Ramos (cell line): ENCODE measurements at regions not wholly inside any gene's neighbourhood (a gene's known extent, or its start where the extent isn't known, plus 50 kb on each side); places are given as distances from the start of the nearest gene placed in this dataset.
"Not testable (repeated sequence)": the region's sequence is repeated elsewhere in the genome, so short reads cannot be mapped to it uniquely, and the experiment has no call there.

Experiments used
- in situ Hi-C: fragments of 300-500 bp; cut with MboI; formaldehyde crosslinking; loops from one replicate; pipeline ENCODE4 v1.14.3; 2022; ENCODE audit warnings: low sequenced_read_pairs; ENCODE audit not compliant: unreplicated experiment

DNA sequence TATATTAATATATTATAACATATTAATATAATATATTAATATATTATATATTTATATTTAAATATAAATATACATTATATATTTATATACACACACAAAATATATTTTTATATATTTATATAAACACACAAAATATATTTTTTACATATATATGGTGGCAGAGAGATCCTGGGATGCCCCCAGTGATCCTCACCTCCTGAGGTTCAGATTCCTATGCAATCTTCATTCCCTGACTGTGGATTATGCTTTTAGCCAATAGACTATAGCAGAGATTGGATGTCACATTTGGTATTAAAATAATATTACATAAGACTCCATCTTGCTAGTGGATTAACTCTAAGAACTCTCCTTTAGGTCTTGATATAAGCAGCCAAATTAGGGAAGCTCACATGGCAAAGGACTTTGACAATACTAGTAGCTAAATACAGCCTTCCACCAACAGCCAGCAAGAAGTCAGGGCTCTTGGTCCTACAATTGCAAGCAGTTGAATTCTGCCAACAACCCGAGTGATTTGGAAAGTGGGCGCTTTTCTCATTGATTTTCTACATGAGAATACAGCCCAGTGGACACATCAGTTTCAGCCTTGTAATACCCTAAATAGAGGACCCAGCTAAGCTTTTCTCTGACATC, 681.0 kb downstream of the C6orf118 start:
- in situ Hi-C loops: no loop called here

DNA sequence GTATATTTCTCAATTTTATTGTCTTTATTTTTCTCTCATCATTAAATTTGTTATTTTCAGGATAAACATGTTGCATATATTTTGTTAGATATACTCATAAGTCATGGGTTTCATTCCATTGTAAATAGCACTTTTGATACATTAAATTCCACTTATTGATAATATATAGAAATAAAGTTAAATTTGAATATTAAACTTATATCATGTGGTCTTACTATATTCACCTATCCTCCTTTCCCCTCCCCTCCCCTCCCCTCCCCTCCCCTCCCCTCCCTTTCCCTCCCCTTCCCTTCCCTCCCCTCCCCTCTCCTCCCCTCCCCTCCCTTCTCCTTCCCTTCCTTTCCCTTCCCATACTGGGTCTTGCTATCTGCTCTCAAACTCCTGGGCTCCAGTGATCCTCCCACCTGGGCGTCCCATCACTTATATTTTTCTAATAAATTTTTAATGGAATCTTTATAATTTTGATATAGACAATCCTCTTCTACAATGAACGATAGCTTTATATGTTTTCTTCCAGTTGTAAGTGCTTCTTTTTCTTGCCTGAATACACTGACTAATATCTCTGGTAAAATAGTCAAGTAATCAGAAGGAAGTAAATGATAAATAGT, 692.4 kb downstream of the C6orf118 start:
- in situ Hi-C loops: no loop called here

DNA sequence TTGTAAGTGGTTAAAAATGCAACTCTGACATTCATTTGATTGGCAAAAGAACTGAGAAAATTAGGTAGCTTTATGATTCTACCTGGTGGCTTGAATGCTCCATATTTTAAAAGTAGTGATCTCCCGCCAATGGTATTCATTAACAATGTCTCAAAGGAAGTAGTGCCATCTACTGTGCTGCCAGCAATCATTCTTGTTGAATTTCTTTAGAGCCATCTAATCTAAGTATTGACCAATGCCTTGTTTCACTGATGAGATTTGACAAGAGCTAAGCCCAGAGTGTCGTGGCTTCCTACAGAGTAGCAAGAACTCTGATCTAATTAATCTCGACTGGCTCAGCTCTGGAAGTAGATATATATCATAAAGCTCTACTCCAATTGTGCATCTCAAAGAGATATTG, 696.7 kb downstream of the C6orf118 start:
- in situ Hi-C loops: no loop called here

DNA sequence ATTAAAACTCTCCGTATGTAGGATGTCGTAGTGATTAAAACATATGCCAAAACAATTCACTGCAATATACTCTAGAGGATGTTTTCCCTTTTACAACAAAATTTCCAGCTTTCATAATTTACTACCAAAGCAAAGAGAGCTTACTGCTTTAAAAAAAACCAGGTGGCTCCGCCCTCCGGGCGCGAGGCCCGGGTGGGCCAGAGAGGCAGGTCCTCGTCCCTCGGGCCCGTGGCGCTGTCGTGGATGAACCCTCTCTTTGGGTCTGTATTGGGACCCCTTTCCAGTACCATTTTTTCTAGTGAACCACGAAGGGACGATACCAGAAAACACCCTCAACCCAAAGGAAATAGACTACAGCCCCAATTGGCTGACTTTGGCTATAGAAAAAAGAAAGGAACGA, 698.5 kb downstream of the C6orf118 start:
- in situ Hi-C loops: not testable (repeated sequence)

DNA sequence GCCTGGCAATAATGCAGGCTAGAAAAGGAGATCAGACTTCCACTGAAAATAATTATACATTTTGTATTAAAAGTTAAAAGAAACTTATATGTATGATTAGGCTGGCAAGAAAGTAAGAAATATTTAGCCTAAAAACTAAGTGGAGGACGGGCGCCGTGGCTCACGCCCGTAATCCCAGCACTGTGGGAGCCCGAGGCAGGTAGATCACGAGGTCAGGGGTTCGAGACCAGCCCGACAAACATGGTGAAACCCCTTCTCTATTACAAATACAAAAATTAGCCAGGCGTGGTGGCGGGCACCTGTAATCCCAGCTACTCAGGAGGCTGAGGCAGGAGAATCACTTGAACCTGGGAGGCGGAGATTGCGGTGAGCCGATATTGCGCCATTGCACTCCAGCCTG, 707.0 kb downstream of the C6orf118 start:
- in situ Hi-C loops: not testable (repeated sequence)

DNA sequence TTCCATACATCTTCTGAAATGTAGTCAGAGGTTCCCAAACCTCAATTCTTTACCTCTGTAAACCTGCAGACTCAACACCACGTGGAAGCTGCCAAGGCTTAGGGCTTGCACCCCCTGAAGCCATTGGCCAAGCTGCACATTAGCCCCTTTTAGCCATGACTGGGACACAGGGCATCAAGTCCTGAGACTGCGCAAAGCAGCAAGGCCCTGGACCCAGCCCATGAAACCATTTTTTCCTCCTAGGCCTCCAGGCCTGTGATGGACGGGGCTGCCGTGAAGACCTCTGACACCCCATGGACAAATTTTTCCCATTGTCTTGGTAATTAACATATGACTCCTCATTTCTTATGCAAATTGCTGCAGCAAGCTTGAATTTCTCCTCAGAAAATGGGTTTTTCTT, 727.8 kb downstream of the C6orf118 start:
- in situ Hi-C loops: no loop called here

DNA sequence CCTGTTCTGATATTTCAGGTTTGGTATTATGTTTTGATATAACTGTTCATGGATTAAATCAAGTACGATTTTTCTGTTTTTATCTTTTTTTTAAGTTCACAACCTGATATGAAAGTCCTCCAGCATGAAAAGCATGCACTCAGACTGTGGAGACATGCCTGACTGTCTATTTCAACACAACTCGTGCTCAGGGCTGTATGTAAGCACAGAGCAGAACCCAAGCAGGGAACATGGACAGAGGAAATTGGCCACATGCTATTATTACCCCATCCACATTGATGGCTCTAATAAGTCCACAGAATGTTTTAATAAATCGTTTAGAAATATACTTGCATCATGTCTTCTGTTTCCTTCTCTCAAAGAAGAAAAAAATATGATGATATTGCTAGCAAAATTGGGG, 730.4 kb downstream of the C6orf118 start:
- in situ Hi-C loops: no loop called here

DNA sequence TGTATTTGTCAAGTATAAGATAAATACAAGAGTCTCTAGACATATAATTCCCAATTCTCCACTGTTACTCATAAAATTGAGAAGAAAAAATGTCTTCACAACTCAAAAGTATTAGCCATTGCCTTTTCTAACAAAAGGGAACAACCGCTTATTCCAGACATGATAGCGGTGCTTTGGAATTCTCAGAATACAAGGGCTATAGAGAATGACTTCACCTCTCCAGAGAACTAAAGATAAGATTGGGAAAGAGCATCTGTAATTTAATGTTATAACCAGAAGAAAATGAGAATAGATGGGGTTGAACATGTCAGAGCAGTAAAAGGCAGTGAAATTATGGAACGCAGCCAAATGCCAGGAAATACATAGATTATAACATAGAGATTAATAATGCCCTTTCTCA, 730.8 kb downstream of the C6orf118 start:
- in situ Hi-C loops: no loop called here

DNA sequence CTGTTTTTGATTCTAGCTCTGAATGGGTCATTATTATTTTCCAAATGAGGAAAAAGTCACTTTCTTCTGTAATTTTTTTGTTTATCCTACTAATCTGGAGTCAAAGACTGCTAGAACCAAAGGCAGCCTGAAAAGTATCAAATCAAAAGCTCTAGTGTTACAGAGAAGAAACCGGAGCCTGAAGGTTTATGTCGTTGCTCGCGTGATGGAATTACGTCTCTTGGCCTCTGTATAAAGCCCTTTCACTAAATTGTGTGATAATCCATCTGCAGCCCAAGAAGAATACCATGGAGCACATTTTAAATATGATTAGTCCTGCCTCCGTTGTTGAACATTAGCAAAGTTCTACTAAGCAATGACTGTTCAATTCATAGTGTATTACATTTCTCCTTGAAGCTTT, 738.6 kb downstream of the C6orf118 start:
- in situ Hi-C loops: no loop called here

DNA sequence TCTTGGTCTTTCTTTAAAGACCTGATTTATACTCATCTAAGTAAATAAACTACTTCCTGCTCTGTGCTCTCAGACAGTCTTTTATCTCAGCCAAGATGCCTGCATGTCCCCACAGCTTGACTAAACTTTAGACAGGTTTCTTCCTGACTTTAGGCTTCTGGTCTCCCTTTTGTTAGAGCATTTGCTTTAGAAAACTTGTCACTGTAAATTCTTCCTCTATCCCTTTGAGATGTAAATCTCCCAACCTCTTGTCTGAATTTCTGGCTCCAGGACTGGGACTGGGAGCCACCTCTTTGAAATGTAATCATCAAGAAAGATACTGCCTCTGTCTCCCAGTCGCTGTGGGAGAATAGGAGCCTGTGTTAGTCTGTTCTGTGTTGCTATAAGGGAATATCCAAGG, 739.9 kb downstream of the C6orf118 start:
- in situ Hi-C loops: no loop called here

DNA sequence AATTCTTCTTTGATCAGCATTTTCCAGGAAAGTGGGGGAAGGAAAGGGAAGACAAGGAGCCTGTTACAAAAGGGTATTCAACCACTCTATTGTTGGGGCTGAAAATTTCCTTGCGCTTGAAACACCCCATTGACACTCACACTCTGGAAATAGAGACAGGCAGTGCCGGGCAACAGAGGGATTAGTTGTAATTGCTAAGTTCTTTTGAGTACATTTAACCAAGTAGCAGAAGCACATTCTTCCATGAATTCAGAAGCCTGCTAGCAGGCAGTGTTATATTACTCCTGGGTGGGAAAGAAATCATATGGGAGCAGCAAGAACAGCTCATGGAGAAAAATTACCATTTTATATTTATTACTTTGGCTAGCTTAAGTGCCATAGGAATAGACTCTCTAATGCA, 745.5 kb downstream of the C6orf118 start:
- in situ Hi-C loops: no loop called here

DNA sequence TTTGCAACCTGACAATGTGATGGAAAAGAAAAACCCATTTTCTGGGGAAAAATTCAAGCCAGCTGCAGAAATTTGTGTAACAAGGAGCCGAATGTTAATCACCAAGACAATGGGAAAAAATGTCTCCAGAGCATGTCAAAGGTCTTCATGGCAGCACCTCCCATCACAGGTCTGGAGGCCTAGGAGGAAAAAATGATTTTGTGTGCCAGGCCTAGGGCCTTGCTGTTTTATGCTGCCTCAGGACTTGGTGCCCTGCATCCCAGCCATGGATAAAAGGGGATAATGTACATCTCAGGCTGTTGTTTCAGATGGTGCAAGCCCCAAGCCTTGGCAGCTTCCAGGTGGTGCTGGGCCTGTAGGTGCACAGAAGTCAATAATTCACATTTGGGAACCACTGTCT, 747.7 kb downstream of the C6orf118 start:
- in situ Hi-C loops: no loop called here

DNA sequence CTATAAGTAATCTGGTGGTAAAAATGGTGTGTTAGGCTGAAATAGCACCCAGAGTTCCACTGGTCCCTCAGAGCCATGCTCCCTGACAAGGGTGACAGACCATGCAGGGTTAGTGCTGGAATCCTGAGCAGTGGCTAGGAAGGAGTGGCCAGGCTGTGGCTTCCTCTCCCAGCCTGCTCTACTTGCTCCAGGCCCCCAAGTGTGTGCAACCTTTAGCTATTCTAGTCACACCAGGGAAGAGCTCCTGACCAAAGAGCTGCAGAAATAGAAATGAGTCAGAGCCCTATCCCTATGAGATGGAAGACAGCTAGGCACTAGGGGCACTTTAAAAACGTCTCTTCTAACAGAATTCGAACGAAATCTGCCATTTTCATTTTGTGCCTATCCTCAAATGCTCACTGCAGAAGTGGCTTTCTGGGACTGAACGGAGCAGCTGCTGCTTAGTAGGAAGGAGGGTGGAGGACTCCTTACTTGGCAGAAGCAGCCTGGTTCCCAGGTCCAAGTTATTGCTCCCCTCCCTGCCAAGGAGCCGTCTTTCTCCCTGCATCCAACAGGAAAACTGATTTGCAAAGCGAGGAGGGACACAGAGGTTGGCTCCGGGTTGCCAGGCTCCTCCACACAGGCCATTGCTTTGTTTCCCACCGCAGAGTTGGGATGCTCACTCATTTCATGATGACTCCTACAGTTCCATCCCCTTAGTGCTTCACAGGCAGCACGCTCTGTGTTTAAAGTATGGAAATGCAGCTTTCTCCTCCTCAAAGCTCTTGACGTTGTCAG, 754.5 kb downstream of the C6orf118 start:
- in situ Hi-C loops: no loop called here

DNA sequence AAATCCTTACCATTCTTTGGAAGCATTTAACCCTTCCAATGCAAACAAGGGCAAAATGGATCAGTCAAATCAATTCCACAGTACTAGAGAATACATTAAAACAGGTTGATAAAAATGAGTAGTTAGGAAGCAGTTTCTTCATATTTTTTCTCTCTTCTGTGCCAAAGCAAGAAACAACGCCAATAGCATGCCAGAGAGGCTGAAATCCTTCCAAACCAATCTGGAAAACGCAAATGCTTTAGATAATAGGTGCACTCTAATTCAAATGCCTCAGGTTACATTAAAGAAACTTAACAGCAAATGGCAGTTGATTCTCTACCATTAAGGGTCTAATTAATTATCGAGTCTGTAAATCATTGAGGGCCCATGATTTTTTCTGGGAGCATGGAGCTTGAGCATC, 755.2 kb downstream of the C6orf118 start:
- in situ Hi-C loops: no loop called here

DNA sequence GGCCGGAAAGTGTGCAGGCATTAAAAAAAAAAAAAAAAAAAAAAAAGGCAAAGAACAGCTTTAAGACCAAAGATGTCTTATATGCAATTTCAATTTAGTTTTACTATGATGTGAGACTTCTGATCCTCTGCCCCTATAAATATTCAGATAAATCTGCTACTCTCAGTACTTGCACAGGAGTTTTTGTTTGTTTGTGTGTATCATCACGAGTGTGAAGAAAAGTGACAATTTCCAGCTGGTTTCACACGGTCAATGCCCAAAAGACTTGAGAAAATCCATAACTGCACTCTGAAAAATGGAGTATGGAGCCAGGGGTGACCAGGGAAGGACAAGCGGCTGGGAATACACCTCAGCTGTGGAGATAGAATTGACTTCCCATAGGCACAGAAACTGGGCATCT, 757.7 kb downstream of the C6orf118 start:
- in situ Hi-C loops: no loop called here

DNA sequence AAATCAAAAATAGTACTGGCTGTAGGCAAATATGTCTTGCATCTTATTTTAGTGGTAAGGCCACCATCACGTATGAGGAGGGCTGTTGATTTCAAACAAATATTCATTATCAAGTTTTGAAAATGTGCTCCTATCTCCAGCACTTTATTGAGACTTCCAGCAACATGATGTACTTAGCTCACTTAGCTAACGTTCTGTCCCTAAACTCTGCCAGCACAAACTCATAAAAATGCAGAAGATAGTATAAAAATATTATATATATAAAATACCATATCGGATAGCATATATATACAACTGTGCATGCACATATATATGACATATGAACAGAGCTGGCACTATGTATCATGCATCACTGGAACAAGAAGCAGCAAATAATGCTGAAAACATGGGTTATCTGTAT, 762.3 kb downstream of the C6orf118 start:
- in situ Hi-C loops: no loop called here

DNA sequence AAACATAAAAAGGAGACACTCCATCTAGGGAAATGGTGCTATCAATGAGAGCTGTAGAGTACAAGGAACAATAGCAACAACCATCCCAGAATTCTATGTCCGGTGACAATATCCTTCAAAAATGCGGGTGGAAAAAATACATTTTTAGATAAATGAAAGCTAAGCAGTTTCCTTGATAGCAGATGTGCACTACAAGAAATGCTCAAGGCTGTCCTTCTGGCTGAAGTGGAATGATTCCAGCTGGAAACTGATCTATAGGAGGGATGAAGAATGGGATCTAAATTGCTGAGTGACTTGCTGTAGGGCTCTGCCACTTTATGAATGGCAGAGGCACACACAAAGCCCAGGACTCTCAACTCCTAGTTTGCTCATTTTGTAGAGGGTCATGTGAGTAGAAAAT, 763.1 kb downstream of the C6orf118 start:
- in situ Hi-C loops: no loop called here

DNA sequence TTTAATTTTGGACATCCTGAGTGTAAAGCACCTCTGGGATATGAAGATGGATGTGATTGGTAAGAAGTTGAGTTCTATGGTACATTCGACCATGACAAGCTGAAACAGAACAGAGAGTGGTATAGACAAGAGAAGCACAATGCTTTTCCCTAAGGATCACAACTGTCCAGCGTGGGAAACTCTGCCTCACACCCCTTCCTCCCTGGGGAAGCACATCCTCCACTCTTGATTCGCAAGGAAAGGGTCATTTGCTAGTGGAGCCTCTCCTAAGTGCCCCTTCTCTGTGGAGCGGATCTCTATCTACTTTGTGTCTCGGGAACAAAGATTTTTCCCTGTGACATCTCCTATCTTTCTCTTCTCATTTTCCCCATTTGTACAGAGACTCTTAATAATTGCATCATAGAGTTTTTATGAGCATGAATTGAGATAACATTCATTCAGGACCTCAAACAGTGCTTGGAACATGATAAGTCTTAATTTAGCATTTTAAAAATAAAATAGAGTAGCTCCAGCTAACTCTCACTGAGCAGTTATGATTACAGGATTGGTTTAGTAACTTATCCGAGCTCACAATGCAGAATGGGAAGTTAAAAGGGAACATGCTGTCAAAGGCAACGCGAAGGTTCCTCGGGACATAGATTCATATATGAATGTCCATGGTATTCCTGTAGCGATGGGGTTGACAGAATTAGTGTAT, 775.2 kb downstream of the C6orf118 start:
- in situ Hi-C loops: no loop called here

DNA sequence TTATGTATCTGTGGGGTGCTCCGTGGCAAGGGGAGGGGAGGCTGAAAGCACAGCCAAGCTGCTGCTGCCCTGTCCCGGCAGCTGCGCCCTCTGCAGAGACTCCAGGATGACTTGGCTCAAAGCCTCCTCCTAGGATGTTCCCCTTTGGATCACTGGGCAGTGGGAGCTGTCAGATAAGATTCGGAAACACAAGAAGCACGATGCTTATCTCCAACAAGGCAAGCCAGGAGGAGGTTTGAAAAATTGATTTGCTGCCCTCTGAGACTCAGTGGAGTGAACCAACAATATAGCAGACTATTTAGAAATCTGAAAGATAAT, 776.4 kb downstream of the C6orf118 start:
- in situ Hi-C loops: no loop called here

DNA sequence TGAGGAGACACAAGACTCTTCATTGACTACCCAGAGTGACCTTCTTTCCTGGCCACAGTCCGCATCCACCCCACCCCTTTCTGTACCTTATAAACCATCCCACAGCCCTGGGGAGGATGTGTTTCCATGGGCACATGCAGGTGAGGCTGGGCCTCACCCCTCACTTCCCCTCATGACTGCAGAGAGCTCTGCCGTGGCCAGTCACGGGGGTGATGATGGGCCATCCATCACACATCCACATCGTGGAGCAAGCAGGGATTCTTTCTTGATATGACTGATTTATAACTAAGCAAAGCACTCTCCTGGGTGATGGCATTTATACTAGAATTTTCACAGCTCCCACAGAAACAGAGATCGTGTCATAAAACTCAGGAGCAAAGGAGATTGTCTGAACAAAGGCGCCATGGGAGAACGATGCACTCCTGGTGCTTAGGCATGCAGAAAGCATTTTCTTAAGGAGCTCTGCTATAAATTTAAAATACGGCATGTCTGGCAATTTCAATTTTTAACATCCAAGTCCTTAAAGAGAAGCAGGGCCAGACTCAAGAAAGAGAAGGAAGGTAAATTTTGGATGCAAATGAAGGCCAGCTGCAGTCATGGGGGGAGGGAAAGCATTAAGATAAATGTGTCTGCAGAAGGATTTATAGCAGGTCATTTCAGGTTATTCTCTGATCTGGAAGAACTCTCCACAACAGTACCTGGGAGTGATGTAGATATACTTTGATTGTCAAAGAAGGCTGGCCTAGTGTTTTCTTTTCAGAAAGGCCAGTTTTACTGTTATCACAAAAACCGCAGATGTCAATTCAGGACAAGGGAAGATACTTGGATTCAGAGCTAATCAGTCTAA, 777.0 kb downstream of the C6orf118 start:
- in situ Hi-C loops: no loop called here
